WTC11 (cell line): ENCODE measurements at regions not wholly inside any gene's neighbourhood (a gene's known extent, or its start where the extent isn't known, plus 50 kb on each side); places are given as distances from the start of the nearest gene placed in this dataset.

Experiments
- CTCF ChIP-seq: fragments of 200-600 bp; IDR thresholded peaks from 2 replicates; pipeline ENCODE4 v1.8.0; 2022; ENCODE audit warnings: antibody characterized with exemption
- GTF2I ChIP-seq: fragments of 250-450 bp; sonication (Bioruptor Pico); conservative IDR thresholded peaks from 2 replicates; pipeline ENCODE4 v1.4.0; 2021; ENCODE audit warnings: mild to moderate bottlenecking
- SMAD3 ChIP-seq: sonication (generic); formaldehyde crosslinking; IDR thresholded peaks from 2 replicates; pipeline ENCODE4 v1.8.0; 2022; ENCODE audit warnings: missing genetic modification reagents, mild to moderate bottlenecking, borderline replicate concordance
- STAT6 ChIP-seq: sonication (generic); formaldehyde crosslinking; conservative IDR thresholded peaks from 2 replicates; pipeline ENCODE4 v1.8.1; 2023; ENCODE audit warnings: mild to moderate bottlenecking, low read depth, missing genetic modification reagents, moderate library complexity
- TCF7 ChIP-seq: sonication (generic); formaldehyde crosslinking; IDR thresholded peaks from 2 replicates; pipeline ENCODE4 v1.8.0; 2022; ENCODE audit warnings: mild to moderate bottlenecking, low read depth, missing genetic modification reagents, moderate library complexity
- TEAD4 ChIP-seq: sonication (generic); formaldehyde crosslinking; IDR thresholded peaks from 2 replicates; pipeline ENCODE4 v1.8.0; 2022; ENCODE audit warnings: mild to moderate bottlenecking, missing genetic modification reagents
- TP53 ChIP-seq: sonication (generic); formaldehyde crosslinking; IDR thresholded peaks from 2 replicates; pipeline ENCODE4 v1.8.1; 2023; ENCODE audit warnings: mild to moderate bottlenecking, missing genetic modification reagents
- ZNF263 ChIP-seq: sonication (generic); formaldehyde crosslinking; IDR thresholded peaks from 2 replicates; pipeline ENCODE4 v1.8.1; 2022; ENCODE audit warnings: low read depth, mild to moderate bottlenecking, moderate library complexity, missing genetic modification reagents
- TF ChIP-seq, protein P1 (sequence below): sonication (generic); formaldehyde crosslinking; IDR thresholded peaks from 2 replicates; pipeline ENCODE4 v1.8.1; 2023; ENCODE audit warnings: mild to moderate bottlenecking, moderate library complexity, missing genetic modification reagents
- TF ChIP-seq, protein P2 (sequence below): sonication (generic); formaldehyde crosslinking; IDR thresholded peaks from 2 replicates; pipeline ENCODE4 v1.8.1; 2022; ENCODE audit warnings: mild to moderate bottlenecking, missing genetic modification reagents, moderate library complexity, borderline replicate concordance
- TF ChIP-seq, protein P3 (sequence below): fragments of 250-450 bp; sonication (Bioruptor Pico); IDR thresholded peaks from 2 replicates; pipeline ENCODE4 v1.8.0; 2021; ENCODE audit warnings: mild to moderate bottlenecking
- TF ChIP-seq, protein P4 (sequence below): sonication (generic); formaldehyde crosslinking; IDR thresholded peaks from 2 replicates; pipeline ENCODE4 v1.8.0; 2022; ENCODE audit warnings: missing genetic modification reagents
- TF ChIP-seq, protein P5 (sequence below): sonication (generic); formaldehyde crosslinking; IDR thresholded peaks from 2 replicates; pipeline ENCODE4 v1.8.0; 2023; ENCODE audit warnings: mild to moderate bottlenecking, missing genetic modification reagents

DNA sequence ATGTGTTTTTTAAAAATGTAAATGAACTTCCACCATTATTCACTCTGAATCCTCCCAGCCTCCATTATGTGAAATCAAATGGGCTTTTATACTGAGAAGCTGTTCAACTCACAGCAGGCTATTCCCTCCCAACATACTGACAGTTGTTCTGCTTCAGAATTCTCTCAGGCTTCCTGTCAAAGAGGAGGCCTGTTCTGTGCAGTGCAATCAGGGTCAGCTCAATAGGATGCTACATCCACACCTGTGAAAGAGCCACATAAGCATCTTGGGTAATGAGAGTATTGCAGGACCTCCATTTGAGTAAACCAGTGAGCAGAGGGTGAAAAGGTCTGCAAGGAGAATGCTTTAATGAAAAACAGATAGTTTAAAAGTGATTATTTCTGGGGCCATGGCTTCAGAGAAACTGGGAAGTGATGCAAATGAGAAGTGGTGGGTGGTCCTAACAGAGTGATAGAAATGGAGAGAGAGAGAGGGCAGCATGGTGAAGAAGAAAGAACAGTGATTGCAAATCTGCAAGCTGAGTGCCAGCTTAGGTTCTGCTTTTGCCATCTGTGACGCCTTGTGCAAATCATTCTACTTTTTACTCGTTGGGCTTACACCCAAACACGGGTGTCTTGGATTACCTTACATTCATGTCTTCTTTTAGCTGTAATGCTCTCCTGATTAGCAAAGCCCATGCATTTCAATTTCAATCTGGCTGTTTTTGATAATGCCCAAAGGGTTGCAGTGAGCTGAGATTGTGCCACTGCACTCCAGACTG lies 202.5 kb upstream of the NMUR2 start:
- no peak for TF ChIP-seq SMAD3 (CRISPR knock-in tag)
- TF ChIP-seq TP53 = no peak
- TF ChIP-seq CTCF = no peak
- TF ChIP-seq GTF2I = no peak
- no peak for TF ChIP-seq ZNF263
- TF ChIP-seq TCF7 (CRISPR knock-in tag) = no peak
- TF ChIP-seq, protein P1, sequence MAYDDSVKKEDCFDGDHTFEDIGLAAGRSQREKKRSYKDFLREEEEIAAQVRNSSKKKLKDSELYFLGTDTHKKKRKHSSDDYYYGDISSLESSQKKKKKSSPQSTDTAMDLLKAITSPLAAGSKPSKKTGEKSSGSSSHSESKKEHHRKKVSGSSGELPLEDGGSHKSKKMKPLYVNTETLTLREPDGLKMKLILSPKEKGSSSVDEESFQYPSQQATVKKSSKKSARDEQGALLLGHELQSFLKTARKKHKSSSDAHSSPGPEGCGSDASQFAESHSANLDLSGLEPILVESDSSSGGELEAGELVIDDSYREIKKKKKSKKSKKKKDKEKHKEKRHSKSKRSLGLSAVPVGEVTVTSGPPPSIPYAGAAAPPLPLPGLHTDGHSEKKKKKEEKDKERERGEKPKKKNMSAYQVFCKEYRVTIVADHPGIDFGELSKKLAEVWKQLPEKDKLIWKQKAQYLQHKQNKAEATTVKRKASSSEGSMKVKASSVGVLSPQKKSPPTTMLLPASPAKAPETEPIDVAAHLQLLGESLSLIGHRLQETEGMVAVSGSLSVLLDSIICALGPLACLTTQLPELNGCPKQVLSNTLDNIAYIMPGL (CRISPR knock-in tag) = no peak
- TF ChIP-seq, protein P2, sequence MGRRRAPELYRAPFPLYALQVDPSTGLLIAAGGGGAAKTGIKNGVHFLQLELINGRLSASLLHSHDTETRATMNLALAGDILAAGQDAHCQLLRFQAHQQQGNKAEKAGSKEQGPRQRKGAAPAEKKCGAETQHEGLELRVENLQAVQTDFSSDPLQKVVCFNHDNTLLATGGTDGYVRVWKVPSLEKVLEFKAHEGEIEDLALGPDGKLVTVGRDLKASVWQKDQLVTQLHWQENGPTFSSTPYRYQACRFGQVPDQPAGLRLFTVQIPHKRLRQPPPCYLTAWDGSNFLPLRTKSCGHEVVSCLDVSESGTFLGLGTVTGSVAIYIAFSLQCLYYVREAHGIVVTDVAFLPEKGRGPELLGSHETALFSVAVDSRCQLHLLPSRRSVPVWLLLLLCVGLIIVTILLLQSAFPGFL (CRISPR knock-in tag) = no peak
- TF ChIP-seq STAT6 (CRISPR knock-in tag) = no peak
- TF ChIP-seq, protein P3, sequence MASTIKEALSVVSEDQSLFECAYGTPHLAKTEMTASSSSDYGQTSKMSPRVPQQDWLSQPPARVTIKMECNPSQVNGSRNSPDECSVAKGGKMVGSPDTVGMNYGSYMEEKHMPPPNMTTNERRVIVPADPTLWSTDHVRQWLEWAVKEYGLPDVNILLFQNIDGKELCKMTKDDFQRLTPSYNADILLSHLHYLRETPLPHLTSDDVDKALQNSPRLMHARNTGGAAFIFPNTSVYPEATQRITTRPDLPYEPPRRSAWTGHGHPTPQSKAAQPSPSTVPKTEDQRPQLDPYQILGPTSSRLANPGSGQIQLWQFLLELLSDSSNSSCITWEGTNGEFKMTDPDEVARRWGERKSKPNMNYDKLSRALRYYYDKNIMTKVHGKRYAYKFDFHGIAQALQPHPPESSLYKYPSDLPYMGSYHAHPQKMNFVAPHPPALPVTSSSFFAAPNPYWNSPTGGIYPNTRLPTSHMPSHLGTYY (CRISPR knock-in tag) = no peak
- TF ChIP-seq, protein P4, sequence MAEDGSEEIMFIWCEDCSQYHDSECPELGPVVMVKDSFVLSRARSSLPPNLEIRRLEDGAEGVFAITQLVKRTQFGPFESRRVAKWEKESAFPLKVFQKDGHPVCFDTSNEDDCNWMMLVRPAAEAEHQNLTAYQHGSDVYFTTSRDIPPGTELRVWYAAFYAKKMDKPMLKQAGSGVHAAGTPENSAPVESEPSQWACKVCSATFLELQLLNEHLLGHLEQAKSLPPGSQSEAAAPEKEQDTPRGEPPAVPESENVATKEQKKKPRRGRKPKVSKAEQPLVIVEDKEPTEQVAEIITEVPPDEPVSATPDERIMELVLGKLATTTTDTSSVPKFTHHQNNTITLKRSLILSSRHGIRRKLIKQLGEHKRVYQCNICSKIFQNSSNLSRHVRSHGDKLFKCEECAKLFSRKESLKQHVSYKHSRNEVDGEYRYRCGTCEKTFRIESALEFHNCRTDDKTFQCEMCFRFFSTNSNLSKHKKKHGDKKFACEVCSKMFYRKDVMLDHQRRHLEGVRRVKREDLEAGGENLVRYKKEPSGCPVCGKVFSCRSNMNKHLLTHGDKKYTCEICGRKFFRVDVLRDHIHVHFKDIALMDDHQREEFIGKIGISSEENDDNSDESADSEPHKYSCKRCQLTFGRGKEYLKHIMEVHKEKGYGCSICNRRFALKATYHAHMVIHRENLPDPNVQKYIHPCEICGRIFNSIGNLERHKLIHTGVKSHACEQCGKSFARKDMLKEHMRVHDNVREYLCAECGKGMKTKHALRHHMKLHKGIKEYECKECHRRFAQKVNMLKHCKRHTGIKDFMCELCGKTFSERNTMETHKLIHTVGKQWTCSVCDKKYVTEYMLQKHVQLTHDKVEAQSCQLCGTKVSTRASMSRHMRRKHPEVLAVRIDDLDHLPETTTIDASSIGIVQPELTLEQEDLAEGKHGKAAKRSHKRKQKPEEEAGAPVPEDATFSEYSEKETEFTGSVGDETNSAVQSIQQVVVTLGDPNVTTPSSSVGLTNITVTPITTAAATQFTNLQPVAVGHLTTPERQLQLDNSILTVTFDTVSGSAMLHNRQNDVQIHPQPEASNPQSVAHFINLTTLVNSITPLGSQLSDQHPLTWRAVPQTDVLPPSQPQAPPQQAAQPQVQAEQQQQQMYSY = no peak
- TF ChIP-seq, protein P5, sequence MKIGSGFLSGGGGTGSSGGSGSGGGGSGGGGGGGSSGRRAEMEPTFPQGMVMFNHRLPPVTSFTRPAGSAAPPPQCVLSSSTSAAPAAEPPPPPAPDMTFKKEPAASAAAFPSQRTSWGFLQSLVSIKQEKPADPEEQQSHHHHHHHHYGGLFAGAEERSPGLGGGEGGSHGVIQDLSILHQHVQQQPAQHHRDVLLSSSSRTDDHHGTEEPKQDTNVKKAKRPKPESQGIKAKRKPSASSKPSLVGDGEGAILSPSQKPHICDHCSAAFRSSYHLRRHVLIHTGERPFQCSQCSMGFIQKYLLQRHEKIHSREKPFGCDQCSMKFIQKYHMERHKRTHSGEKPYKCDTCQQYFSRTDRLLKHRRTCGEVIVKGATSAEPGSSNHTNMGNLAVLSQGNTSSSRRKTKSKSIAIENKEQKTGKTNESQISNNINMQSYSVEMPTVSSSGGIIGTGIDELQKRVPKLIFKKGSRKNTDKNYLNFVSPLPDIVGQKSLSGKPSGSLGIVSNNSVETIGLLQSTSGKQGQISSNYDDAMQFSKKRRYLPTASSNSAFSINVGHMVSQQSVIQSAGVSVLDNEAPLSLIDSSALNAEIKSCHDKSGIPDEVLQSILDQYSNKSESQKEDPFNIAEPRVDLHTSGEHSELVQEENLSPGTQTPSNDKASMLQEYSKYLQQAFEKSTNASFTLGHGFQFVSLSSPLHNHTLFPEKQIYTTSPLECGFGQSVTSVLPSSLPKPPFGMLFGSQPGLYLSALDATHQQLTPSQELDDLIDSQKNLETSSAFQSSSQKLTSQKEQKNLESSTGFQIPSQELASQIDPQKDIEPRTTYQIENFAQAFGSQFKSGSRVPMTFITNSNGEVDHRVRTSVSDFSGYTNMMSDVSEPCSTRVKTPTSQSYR (CRISPR knock-in tag) = no peak
- no peak for TF ChIP-seq TEAD4 (CRISPR knock-in tag)
